Heart left ventricle (tissue), 16 donors: ENCODE measurements at regions not wholly inside any gene's neighbourhood (a gene's known extent, or its start where the extent isn't known, plus 50 kb on each side); places are given as distances from the start of the nearest gene placed in this dataset.

Source experiments
- ATAC-seq, 4 donors: fragments of 200-7000 bp; cut with Tn5 transposase; one replicate each; pipeline ENCODE4 v1.9.1; 2020 to 2022; ENCODE audit warnings: moderate library complexity in 4 of 4, mild to moderate bottlenecking in 3 of 4, moderate number of reproducible peaks in 1 of 4
- DNase-seq, 5 donors: peaks; one replicate each; pipeline ENCODE4 v3.0.0-alpha.2; 2020
- H3K27ac ChIP-seq, 12 donors: fragments of 200-600 bp; sonication (generic) in 4 of 12; one replicate each; pipeline versions ENCODE4 v1.5.0 to v1.8.0; 2016 to 2022; ENCODE audit warnings: mild to moderate bottlenecking in 2 of 12
- H3K27me3 ChIP-seq, 9 donors: fragments of 200-600 bp; sonication (generic) in 2 of 9; one replicate each; pipeline versions ENCODE4 v1.5.1 to v1.8.0; 2016 to 2022; ENCODE audit warnings: mild to moderate bottlenecking in 3 of 9
- H3K36me3 ChIP-seq, 9 donors: fragments of 200-600 bp; sonication (generic) in 2 of 9; one replicate each; pipeline versions ENCODE4 v1.5.0 to v1.8.0; 2018 to 2022; ENCODE audit warnings: mild to moderate bottlenecking in 2 of 9
- H3K4me1 ChIP-seq, 12 donors: fragments of 200-600 bp; sonication (generic) in 4 of 12; one replicate each; pipeline versions ENCODE4 v1.5.0 to v1.8.0; 2016 to 2022; ENCODE audit warnings: mild to moderate bottlenecking in 3 of 12
- H3K4me3 ChIP-seq, 12 donors: fragments of 200-600 bp; sonication (generic) in 4 of 12; one replicate each; pipeline versions ENCODE4 v1.5.0 to v1.8.0; 2017 to 2022; ENCODE audit warnings: mild to moderate bottlenecking in 9 of 12, moderate library complexity in 4 of 12
- H3K9me3 ChIP-seq, 12 donors: fragments of 200-600 bp; sonication (generic) in 4 of 12; one replicate each; pipeline versions ENCODE4 v1.5.0 to v1.8.0; 2016 to 2022; ENCODE audit warnings: mild to moderate bottlenecking in 1 of 12
- CTCF ChIP-seq, 12 donors: fragments of 200-600 bp; sonication (generic) in 4 of 12; IDR thresholded peaks; one replicate each; pipeline versions ENCODE4 v1.5.0 to v1.8.0; 2018 to 2022; ENCODE audit warnings: antibody characterized with exemption in 12 of 12, mild to moderate bottlenecking in 5 of 12
- POLR2A ChIP-seq, 2 donors: fragments of 450-650 bp; IDR thresholded peaks; one replicate each; pipeline ENCODE4 v1.6.1; 2017; ENCODE audit warnings: antibody characterized with exemption in 2 of 2, mild to moderate bottlenecking in 2 of 2, moderate library complexity in 2 of 2
- WGBS, 4 donors: extraction: QIAGEN DNeasy Blood & Tissue Kit in 2 of 4; methylation state at CpG; one replicate each; pipeline versions ENCODE4 v1.1.5 to v1.1.7; 2013 to 2018; 5-methylcytosine and 5-hydroxymethylcytosine counted together
- intact Hi-C, 10 donors: fragments of 100-400 bp; cut with DNase I; formaldehyde crosslinking; loops; one replicate each; pipeline versions ENCODE4 v1.11.1 to v1.14.2; 2022
- donor health status: ischemic (EF 13 %, LVEDD 7.1; RV severe dilation, severe dysfunction).
- donor health status: healthy with polysubstance abuse.
- donor health status: DM: no; HTN: yes; CAD: no.
- donor health status: DM: no; HTN: no; CAD: no.
- donor health status: ischemic (EF 25% LVEDD 6.9; RV normal size, moderate dysfunction).
- donor health status: ischemic (EF 25% LVEDD 5.7; RV mildly dilated, moderate dysfunction).
- donor health status: healthy.
- donor health status: DM: yes; HTN: yes; CAD: no.
- donor health status: ischemic (EF 35%, LVEDD 5.7; RV mildly dilated, moderate dysfunction).
- donor health status: nonischemic (EF 11% LVEDD 7.7; RV severe dilation, severe dysfunction).
- donor health status: DM: yes; HTN: yes; CAD: no.
- donor health status: PGD.
- donor health status: ischemic (EF 29% LVEDD 5.4; RV normal size, mild dysfunction).
- donor health status: nonischemic (EF 23%, LVEDD 6.1; RV moderate dilation, normal function).

GRCh38 chr5:63314551-63314950 is 647.7 kb downstream of the HTR1A start:
- Histone ChIP-seq H3K27me3 (no peaks in the 10 kb centered on the region), H3K4me1 (no peaks in the 10 kb centered on the region), H3K4me3 (no peak overlapping the region), H3K9me3 (peaks cover 0 to 3% (median 0%) of the 10 kb centered on the region in 12 donors), H3K27ac (no peak overlapping the region), H3K36me3 (no peaks in the 10 kb centered on the region)
- 79 to 84% (median 82%) methylated on average over 6 of the region's 6 CpGs for WGBS, 4 donors
- DNase-seq (no peak), ATAC-seq (no peak)
- TF ChIP-seq CTCF (IDR thresholded peaks at IDR 0.05) (no peak), POLR2A (IDR thresholded peaks at IDR 0.05) (no peak)
- intact Hi-C loops, result no loop called here

GRCh38 chr5:63310644-63311043 is 651.6 kb downstream of the HTR1A start:
- DNase-seq (no peak), ATAC-seq (no peak)
- 83 to 94% (median 92%) methylated on average over 1 of the region's 1 CpG for WGBS, 4 donors
- H3K4me3 ChIP-seq, result no peak overlapping the region
- H3K9me3 ChIP-seq, result no peaks in the 10 kb centered on the region
- no peaks in the 10 kb centered on the region for H3K27me3 ChIP-seq
- TF ChIP-seq CTCF (IDR thresholded peaks at IDR 0.05) (no peak), POLR2A (IDR thresholded peaks at IDR 0.05) (no peak)
- H3K36me3 ChIP-seq, result no peaks in the 10 kb centered on the region
- no peak overlapping the region for H3K27ac ChIP-seq
- intact Hi-C loops, result no loop called here
- H3K4me1 ChIP-seq, result no peaks in the 10 kb centered on the region

DNA sequence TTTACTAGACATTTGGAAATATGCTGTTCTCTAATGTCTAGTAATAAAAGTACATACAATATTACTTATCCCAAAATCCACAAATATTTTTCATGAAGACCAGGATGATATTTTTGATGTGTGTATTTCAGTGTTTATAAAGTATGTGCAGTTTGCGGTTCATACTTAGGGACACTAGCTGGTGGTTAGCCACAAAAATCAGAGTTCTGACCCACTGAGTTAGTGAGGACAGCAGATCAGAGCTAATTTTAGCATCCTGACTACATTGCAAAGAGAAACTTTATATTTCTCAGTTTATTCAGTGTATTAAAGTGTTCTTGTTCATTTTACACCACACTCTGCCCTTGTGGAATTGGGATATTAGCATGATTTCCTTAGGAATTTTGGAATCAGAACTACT is 655.3 kb downstream of the HTR1A start:
- no peaks in the 10 kb centered on the region for H3K36me3 ChIP-seq
- TF ChIP-seq CTCF (IDR thresholded peaks at IDR 0.05), result no peak
- no peak for TF ChIP-seq POLR2A (IDR thresholded peaks at IDR 0.05)

GRCh38 chr5:63293317-63293716 is 668.9 kb downstream of the HTR1A start:
- intact Hi-C loops, result no loop called here
- H3K27me3 ChIP-seq, result no peaks in the 10 kb centered on the region
- H3K9me3 ChIP-seq, result no peaks in the 10 kb centered on the region
- no peak for TF ChIP-seq POLR2A (IDR thresholded peaks at IDR 0.05)
- TF ChIP-seq CTCF (IDR thresholded peaks at IDR 0.05), result no peak
- no peaks in the 10 kb centered on the region for H3K4me1 ChIP-seq
- no peak overlapping the region for H3K27ac ChIP-seq
- no peak overlapping the region for H3K4me3 ChIP-seq
- H3K36me3 ChIP-seq, result no peaks in the 10 kb centered on the region
- ATAC-seq (no peak), DNase-seq (no peak)
- 65 to 70% (median 68%) methylated on average over 1 of the region's 1 CpG for WGBS, 4 donors

More for the DNA sequence above, 655.3 kb downstream of the HTR1A start:
- H3K4me1 ChIP-seq, result no peaks in the 10 kb centered on the region
- H3K27me3 ChIP-seq, result no peaks in the 10 kb centered on the region
- DNase-seq (no peak), ATAC-seq (no peak)
- H3K9me3 ChIP-seq, result no peaks in the 10 kb centered on the region
- H3K4me3 ChIP-seq, result no peak overlapping the region
- intact Hi-C loops, result no loop called here
- WGBS, 4 donors, result 91 to 100% (median 95%) methylated on average over 1 of the region's 1 CpG
- no peak overlapping the region for H3K27ac ChIP-seq
